GM12872 (cell line): ENCODE measurements at regions not wholly inside any gene's neighbourhood (a gene's known extent, or its start where the extent isn't known, plus 50 kb on each side); places are given as distances from the start of the nearest gene placed in this dataset.

Experiments used
- TF ChIP-seq, protein P1 (sequence below): IDR thresholded peaks from 3 replicates; pipeline ENCODE4 v1.5.1; 2011; ENCODE audit warnings: low read depth, mild to moderate bottlenecking, low read length, moderate library complexity; ENCODE audit not compliant: insufficient read depth

GRCh38 chr18:27276886-27277285, 91.8 kb upstream of the CHST9 start:
- TF ChIP-seq, protein P1, sequence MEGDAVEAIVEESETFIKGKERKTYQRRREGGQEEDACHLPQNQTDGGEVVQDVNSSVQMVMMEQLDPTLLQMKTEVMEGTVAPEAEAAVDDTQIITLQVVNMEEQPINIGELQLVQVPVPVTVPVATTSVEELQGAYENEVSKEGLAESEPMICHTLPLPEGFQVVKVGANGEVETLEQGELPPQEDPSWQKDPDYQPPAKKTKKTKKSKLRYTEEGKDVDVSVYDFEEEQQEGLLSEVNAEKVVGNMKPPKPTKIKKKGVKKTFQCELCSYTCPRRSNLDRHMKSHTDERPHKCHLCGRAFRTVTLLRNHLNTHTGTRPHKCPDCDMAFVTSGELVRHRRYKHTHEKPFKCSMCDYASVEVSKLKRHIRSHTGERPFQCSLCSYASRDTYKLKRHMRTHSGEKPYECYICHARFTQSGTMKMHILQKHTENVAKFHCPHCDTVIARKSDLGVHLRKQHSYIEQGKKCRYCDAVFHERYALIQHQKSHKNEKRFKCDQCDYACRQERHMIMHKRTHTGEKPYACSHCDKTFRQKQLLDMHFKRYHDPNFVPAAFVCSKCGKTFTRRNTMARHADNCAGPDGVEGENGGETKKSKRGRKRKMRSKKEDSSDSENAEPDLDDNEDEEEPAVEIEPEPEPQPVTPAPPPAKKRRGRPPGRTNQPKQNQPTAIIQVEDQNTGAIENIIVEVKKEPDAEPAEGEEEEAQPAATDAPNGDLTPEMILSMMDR: no peak

GRCh38 chr18:27276479-27276878, 91.4 kb upstream of the CHST9 start:
- TF ChIP-seq, protein P1: no peak

- TF ChIP-seq, protein P1: no peak
Measured at GRCh38 chr18:27274901-27275300, 89.8 kb upstream of the CHST9 start.

DNA sequence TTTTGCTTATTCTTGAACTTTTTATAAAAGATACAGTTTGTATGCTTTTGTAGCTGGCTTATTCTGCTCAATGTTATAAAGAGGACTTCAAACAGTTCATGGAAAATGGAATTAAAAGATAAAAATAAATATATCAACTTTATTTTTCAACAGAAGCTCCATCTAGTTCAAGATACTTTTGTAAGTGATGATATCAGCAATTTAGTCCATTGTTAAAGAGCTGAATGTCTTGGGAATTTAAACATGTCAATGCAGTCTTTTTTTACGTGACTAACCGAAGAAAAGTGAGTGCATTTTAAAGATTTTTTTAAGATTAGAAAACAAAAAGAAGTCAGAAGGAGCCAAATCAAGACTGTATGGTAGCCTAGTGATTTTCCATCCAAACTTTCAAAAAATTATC, 85.4 kb upstream of the CHST9 start:
- TF ChIP-seq, protein P1: no peak

GRCh38 chr18:27263369-27263768, 78.3 kb upstream of the CHST9 start:
- TF ChIP-seq, protein P1: no peak

DNA sequence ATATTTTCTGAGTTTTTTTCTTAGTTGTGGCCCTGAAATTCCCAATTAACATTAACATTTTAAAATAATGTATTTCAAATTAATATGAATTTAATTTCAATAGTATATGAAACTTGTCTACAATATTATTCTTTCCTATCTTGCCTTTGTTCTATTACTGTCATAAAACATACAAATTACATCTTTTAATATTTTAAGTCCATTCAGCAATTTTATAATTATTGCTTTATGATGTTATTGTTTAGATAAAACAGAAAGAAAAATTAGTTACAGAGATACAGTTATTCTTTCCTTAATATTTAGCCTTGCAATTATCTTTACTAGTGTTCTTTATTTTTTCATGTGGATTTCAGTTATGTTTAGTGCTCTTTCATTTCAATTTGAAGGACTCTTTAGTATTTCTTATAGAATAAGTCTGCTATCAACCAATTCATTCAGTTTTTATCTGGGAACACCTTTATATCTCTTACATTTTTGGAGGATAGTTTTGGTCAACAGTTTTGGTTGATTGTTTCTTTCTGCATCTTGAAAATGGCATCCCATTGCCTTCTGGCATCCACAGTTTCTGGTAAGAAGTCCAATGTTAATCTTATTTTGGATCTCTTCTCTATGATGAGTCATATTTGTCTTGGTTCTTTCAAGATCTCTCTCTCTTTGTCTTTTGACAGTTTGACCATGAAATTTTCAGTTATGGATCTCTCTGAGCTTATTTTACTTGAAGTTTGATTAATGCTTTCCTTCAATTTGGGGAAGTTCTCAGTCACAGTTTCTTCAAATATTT, 76.9 kb upstream of the CHST9 start:
- TF ChIP-seq, protein P1: no peak

GRCh38 chr18:27253571-27253970, 68.5 kb upstream of the CHST9 start:
- TF ChIP-seq, protein P1: no peak
